Lung (tissue), 11 donors: ENCODE measurements at regions not wholly inside any gene's neighbourhood (a gene's known extent, or its start where the extent isn't known, plus 50 kb on each side); places are given as distances from the start of the nearest gene placed in this dataset.

ENCODE experiments used
- ATAC-seq: fragments of 200-7000 bp; cut with Tn5 transposase; one replicate; pipeline ENCODE4 v1.9.1; 2020; ENCODE audit warnings: moderate number of reproducible peaks; ENCODE audit not compliant: insufficient read depth, low FRiP score
- DNase-seq, 3 donors: peaks; one replicate each; pipeline ENCODE4 v3.0.0-alpha.2; 2013 to 2017
- H3K27ac ChIP-seq, 2 donors: one replicate each; pipeline ENCODE4 v1.5.1; 2013; ENCODE audit warnings: mild to moderate bottlenecking in 2 of 2, moderate library complexity in 2 of 2, control low read depth in 1 of 2, inconsistent platforms in 1 of 2, low read depth in 1 of 2, low read length in 1 of 2
- H3K27me3 ChIP-seq, 3 donors: one replicate each; pipeline ENCODE4 v1.5.1; 2013; ENCODE audit warnings: low read length in 2 of 3; ENCODE audit not compliant: control insufficient read depth in 3 of 3, insufficient read depth in 3 of 3
- H3K36me3 ChIP-seq, 4 donors: one replicate each; pipeline ENCODE4 v1.5.1; 2013; ENCODE audit warnings: low read length in 4 of 4, mild to moderate bottlenecking in 1 of 4, moderate library complexity in 1 of 4; ENCODE audit not compliant: control insufficient read depth in 4 of 4, insufficient read depth in 4 of 4
- H3K4me1 ChIP-seq, 5 donors: one replicate each; pipeline ENCODE4 v1.5.1; 2013; ENCODE audit warnings: low read length in 5 of 5, mild to moderate bottlenecking in 2 of 5, moderate library complexity in 1 of 5; ENCODE audit not compliant: control insufficient read depth in 5 of 5, insufficient read depth in 5 of 5
- H3K4me3 ChIP-seq: one replicate; pipeline ENCODE4 v1.5.1; 2013; ENCODE audit warnings: mild to moderate bottlenecking, control low read depth, moderate library complexity
- H3K9ac ChIP-seq, 2 donors: one replicate each; pipeline ENCODE4 v1.5.1; 2013; ENCODE audit warnings: low read length in 2 of 2, control low read depth in 1 of 2; ENCODE audit not compliant: insufficient read depth in 1 of 2
- H3K9me3 ChIP-seq, 4 donors: one replicate each; pipeline ENCODE4 v1.5.1; 2013; ENCODE audit warnings: low read length in 3 of 4, mild to moderate bottlenecking in 1 of 4, moderate library complexity in 1 of 4; ENCODE audit not compliant: control insufficient read depth in 4 of 4, insufficient read depth in 3 of 4
- WGBS, 2 donors: extraction: QIAGEN DNeasy Blood & Tissue Kit; methylation state at CpG; one replicate each; pipeline ENCODE4 v1.1.7; 2013; 5-methylcytosine and 5-hydroxymethylcytosine counted together
- TF ChIP-seq, protein P1 (sequence below): IDR thresholded peaks from 2 replicates; pipeline ENCODE4 v1.5.1; 2012; ENCODE audit warnings: mild to moderate bottlenecking; ENCODE audit errors: control extremely low read depth, extremely low read depth
- donor health status: control.
- donor health status: control.
- donor health status: Bipolar disorder and iron deficiency.
- donor health status: healthy.
- donor health status: DM: yes; HTN: yes; CAD: no.

DNA sequence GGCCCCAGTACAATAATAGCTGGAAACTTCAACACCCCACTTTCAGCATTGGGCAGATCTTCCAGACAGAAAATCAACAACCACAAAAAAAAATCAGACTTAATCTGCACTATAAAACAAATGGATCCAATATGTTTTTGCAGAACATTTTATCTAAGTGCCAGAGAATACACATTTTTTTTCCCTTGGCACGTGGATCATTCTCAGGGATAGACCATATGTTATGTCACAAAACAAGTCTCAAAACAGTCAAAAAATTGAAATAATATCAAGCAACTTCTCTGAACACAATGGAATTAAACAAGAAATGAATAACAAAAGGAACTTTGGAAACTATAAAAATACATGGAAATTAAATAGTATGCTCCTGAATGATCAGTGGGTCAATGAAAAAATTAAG, 576.3 kb downstream of the PCDH19 start:
- DNase-seq, result no peak
- H3K9me3 ChIP-seq, result peaks cover 0 to 7% (median 1%) of the 10 kb centered on the region in 4 donors
- no peak overlapping the region for H3K9ac ChIP-seq
- H3K27ac ChIP-seq, result no peak overlapping the region
- no peaks in the 10 kb centered on the region for H3K27me3 ChIP-seq
- H3K4me3 ChIP-seq, result no peak overlapping the region
- no peaks in the 10 kb centered on the region for H3K36me3 ChIP-seq
- WGBS, 2 donors, result 45 to 80% methylated on average over 1 of the region's 1 CpG
- no peak for ATAC-seq
- H3K4me1 ChIP-seq, result no peaks in the 10 kb centered on the region
- TF ChIP-seq, protein P1, sequence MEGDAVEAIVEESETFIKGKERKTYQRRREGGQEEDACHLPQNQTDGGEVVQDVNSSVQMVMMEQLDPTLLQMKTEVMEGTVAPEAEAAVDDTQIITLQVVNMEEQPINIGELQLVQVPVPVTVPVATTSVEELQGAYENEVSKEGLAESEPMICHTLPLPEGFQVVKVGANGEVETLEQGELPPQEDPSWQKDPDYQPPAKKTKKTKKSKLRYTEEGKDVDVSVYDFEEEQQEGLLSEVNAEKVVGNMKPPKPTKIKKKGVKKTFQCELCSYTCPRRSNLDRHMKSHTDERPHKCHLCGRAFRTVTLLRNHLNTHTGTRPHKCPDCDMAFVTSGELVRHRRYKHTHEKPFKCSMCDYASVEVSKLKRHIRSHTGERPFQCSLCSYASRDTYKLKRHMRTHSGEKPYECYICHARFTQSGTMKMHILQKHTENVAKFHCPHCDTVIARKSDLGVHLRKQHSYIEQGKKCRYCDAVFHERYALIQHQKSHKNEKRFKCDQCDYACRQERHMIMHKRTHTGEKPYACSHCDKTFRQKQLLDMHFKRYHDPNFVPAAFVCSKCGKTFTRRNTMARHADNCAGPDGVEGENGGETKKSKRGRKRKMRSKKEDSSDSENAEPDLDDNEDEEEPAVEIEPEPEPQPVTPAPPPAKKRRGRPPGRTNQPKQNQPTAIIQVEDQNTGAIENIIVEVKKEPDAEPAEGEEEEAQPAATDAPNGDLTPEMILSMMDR, result no peak

- H3K9ac ChIP-seq, result no peak overlapping the region
- DNase-seq (no peak), ATAC-seq (no peak)
- H3K36me3 ChIP-seq, result no peaks in the 10 kb centered on the region
- 48 to 69% methylated on average over 2 of the region's 2 CpGs for WGBS, 2 donors
- H3K27ac ChIP-seq, result no peak overlapping the region
- H3K4me1 ChIP-seq, result no peaks in the 10 kb centered on the region
- peaks cover 0 to 2% (median 0%) of the 10 kb centered on the region in 4 donors for H3K9me3 ChIP-seq
- no peak overlapping the region for H3K4me3 ChIP-seq
- H3K27me3 ChIP-seq, result peaks cover 0 to 4% (median 0%) of the 10 kb centered on the region in 3 donors
- TF ChIP-seq, protein P1, result no peak
Measured at GRCh38 chrX:99820197-99820596, 589.9 kb downstream of the PCDH19 start.

DNA sequence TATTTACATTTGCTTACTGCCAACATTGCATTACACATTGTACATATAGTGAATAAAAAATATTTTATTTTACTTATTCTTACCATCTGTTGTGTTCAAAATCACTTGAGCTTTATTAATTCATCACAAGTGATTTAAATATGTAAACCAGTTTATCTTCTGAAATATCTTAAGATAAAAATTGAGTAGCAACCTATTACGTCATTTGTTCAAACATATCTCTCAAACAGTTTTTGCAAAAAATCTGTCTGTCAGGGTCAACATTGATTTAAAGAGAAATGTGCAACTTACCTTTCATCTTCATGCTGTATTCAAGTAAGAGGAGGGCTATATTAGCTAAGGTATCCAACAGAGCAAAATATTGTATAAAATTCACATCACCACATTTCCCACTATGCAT, 610.1 kb downstream of the PCDH19 start:
- Histone ChIP-seq H3K27me3 (no peaks in the 10 kb centered on the region), H3K9me3 (peaks cover 0 to 17% (median 8%) of the 10 kb centered on the region in 4 donors), H3K36me3 (no peaks in the 10 kb centered on the region), H3K27ac (no peak overlapping the region), H3K4me1 (no peaks in the 10 kb centered on the region), H3K4me3 (no peak overlapping the region), H3K9ac (no peak overlapping the region)
- no peak for DNase-seq
- no peak for ATAC-seq
- 73 to 96% methylated on average over 1 of the region's 1 CpG for WGBS, 2 donors
- TF ChIP-seq, protein P1, result no peak

- H3K4me1 ChIP-seq, result no peaks in the 10 kb centered on the region
- H3K27me3 ChIP-seq, result no peaks in the 10 kb centered on the region
- no peaks in the 10 kb centered on the region for H3K36me3 ChIP-seq
- TF ChIP-seq, protein P1, result no peak
- H3K27ac ChIP-seq, result no peak overlapping the region
- H3K9me3 ChIP-seq, result peaks cover 0 to 17% (median 8%) of the 10 kb centered on the region in 4 donors
- no peak overlapping the region for H3K9ac ChIP-seq
- ATAC-seq (no peak), DNase-seq (no peak)
- WGBS, 2 donors, result 39 to 45% methylated on average over 3 of the region's 3 CpGs
- H3K4me3 ChIP-seq, result no peak overlapping the region
Measured at GRCh38 chrX:99798936-99799335, 611.1 kb downstream of the PCDH19 start.
